Vagina (tissue), 2 donors: ENCODE measurements at regions not wholly inside any gene's neighbourhood (a gene's known extent, or its start where the extent isn't known, plus 50 kb on each side); places are given as distances from the start of the nearest gene placed in this dataset.
A peak's percentile ranks its signal among the peaks of the same experiment; 100 is the strongest.

Experiments used
- CTCF ChIP-seq, 3 experiments: fragments of 450-650 bp in 2 of 3; fragments of 200-600 bp in 1 of 3; sonication (generic) in 1 of 3; IDR thresholded peaks; one replicate each; pipeline ENCODE4 v1.5.1; 2017 to 2019; ENCODE audit warnings: antibody characterized with exemption in 3 of 3, mild to moderate bottlenecking in 2 of 3, moderate library complexity in 2 of 3
- POLR2A ChIP-seq, 2 donors: fragments of 450-650 bp; IDR thresholded peaks; one replicate each; pipeline ENCODE4 v1.6.1; 2017; ENCODE audit warnings: antibody characterized with exemption in 2 of 2, mild to moderate bottlenecking in 2 of 2, moderate library complexity in 2 of 2
- POLR2AphosphoS5 ChIP-seq, 2 donors: sonication (generic); formaldehyde crosslinking; IDR thresholded peaks; one replicate each; pipeline ENCODE4 v1.9.0; 2017; ENCODE audit warnings: antibody characterized with exemption in 2 of 2, mild to moderate bottlenecking in 2 of 2, low read depth in 1 of 2; ENCODE audit not compliant: insufficient read depth in 1 of 2

GRCh38 chr6:169926617-169927417 lies 175.4 kb downstream of the ERMARD start:
- no peak for TF ChIP-seq CTCF (IDR thresholded peaks at IDR 0.05)
- no peak for TF ChIP-seq POLR2A (IDR thresholded peaks at IDR 0.05)
- peak in 1 of 2 donors; percentile 47 for TF ChIP-seq POLR2AphosphoS5 (IDR thresholded peaks at IDR 0.05; ENCODE audit: insufficient read depth in 1 of 2, low read depth in 1 of 2)
